ENCODE measurements at regions not wholly inside any gene's neighbourhood (a gene's known extent, or its start where the extent isn't known, plus 50 kb on each side); places are given as distances from the start of the nearest gene placed in this dataset.

- H2BK20ac ChIP-seq (ENCODE audit: low read length): no peak overlapping the region
- H4K8ac ChIP-seq (ENCODE audit: extremely low read depth, insufficient read depth, low read length): no peak overlapping the region
- H3K4me3 ChIP-seq (ENCODE audit: extremely low read depth in 1 of 4, insufficient read depth in 2 of 4, low read depth in 3 of 4, low read length in 4 of 4): no peak overlapping the region
- no peak overlapping the region for H3K4ac ChIP-seq (replicated peaks; ENCODE audit: insufficient read length, low read depth, low read length)
- no peaks in the 10 kb centered on the region for H3K23me2 ChIP-seq (ENCODE audit: low read depth, low read length)
- no peaks in the 10 kb centered on the region for H3K9me3 ChIP-seq (ENCODE audit: insufficient read depth in 2 of 2, low read depth in 1 of 2, low read length in 1 of 2)
- TF ChIP-seq CTCF (IDR thresholded peaks at IDR 0.05; ENCODE audit: control extremely low read depth in 1 of 3, insufficient read depth in 1 of 3, low read depth in 1 of 3, low read length in 3 of 3) (no peak), MAFK (IDR thresholded peaks at IDR 0.05; ENCODE audit: low read depth, low read length) (no peak), CBX5 (IDR thresholded peaks at IDR 0.05; ENCODE audit: low read depth, low read length) (no peak), RXRA (IDR thresholded peaks at IDR 0.05; ENCODE audit: insufficient read depth, low read depth, low read length) (no peak), SP4 (IDR thresholded peaks at IDR 0.05; ENCODE audit: low read length) (no peak), SIRT6 (IDR thresholded peaks at IDR 0.05; ENCODE audit: low read length) (no peak), BRCA1 (IDR thresholded peaks at IDR 0.05; ENCODE audit: low read depth, low read length) (no peak), PHF8 (conservative IDR thresholded peaks at IDR 0.05; ENCODE audit: low read depth, low read length) (no peak), ASH2L (IDR thresholded peaks at IDR 0.05; ENCODE audit: low read length) (no peak), SUZ12 (IDR thresholded peaks at IDR 0.05; ENCODE audit: low read length) (no peak), POLR2AphosphoS5 (IDR thresholded peaks at IDR 0.05; ENCODE audit: low read depth, low read length) (no peak), CHD1 (IDR thresholded peaks at IDR 0.05; ENCODE audit: low read depth, low read length) (no peak), GABPA (IDR thresholded peaks at IDR 0.05; ENCODE audit: borderline replicate concordance, insufficient read depth, low read length) (no peak)
- no peak overlapping the region for H3K4me2 ChIP-seq (ENCODE audit: insufficient read depth in 1 of 2, low read depth in 2 of 2, low read length in 2 of 2)
- FAIRE-seq: no peak
- no peaks in the 10 kb centered on the region for H3K36me3 ChIP-seq (ENCODE audit: control insufficient read depth in 2 of 4, insufficient read depth in 4 of 4, low read length in 3 of 4)
- no peak overlapping the region for H2AFZ ChIP-seq (ENCODE audit: low read length)
- ChIA-PET CTCF (ENCODE audit: partially characterized antibody) (no interaction called here), POLR2A (ENCODE audit: partially characterized antibody) (no interaction called here)
- no peak overlapping the region for H2BK120ac ChIP-seq (replicated peaks; ENCODE audit: low read depth, low read length)
- no peak overlapping the region for H3K56ac ChIP-seq (replicated peaks; ENCODE audit: insufficient read length, low read depth, low read length)
- no peak overlapping the region for H4K5ac ChIP-seq (ENCODE audit: insufficient read length, low read depth, low read length)
- no peak overlapping the region for H2BK12ac ChIP-seq (ENCODE audit: low read depth, low read length)
- no peak overlapping the region for H2BK15ac ChIP-seq (ENCODE audit: low read length)
- H2BK5ac ChIP-seq (ENCODE audit: low read depth, low read length): no peak overlapping the region
- H3K9ac ChIP-seq (replicated peaks in 1 of 4; ENCODE audit: extremely low read depth in 1 of 4, low read depth in 3 of 4, low read length in 3 of 4): no peak overlapping the region
- no peak overlapping the region for H3K18ac ChIP-seq (ENCODE audit: extremely low read depth, low read length)
- no peak overlapping the region for H3K14ac ChIP-seq (ENCODE audit: insufficient read length)
- H3K4me1 ChIP-seq (replicated peaks in 1 of 4; ENCODE audit: control insufficient read depth in 3 of 4, insufficient read depth in 4 of 4, low read length in 3 of 4): no peaks in the 10 kb centered on the region
- no peak overlapping the region for H2AK5ac ChIP-seq (ENCODE audit: low read depth, low read length)
- no peak overlapping the region for H3K23ac ChIP-seq (ENCODE audit: insufficient read length)
- H3K79me1 ChIP-seq (ENCODE audit: low read depth, low read length): no peaks in the 10 kb centered on the region
- no peaks in the 10 kb centered on the region for H4K20me1 ChIP-seq (replicated peaks in 1 of 2; ENCODE audit: control insufficient read depth in 1 of 2, insufficient read depth in 2 of 2, low read length in 2 of 2)
- WGBS, 2 experiments (ENCODE audit: extremely low coverage in 1 of 2, insufficient coverage in 1 of 2, insufficient read length in 1 of 2, insufficient replicate concordance in 2 of 2, low coverage in 1 of 2, low lambda C conversion rate in 2 of 2, missing lambda C conversion rate in 1 of 2): 93% methylated on average over 3 of the region's 3 CpGs; no CpG with 5 or more reads in 1 of the 2 experiments
- no peaks in the 10 kb centered on the region for H3K79me2 ChIP-seq (ENCODE audit: control insufficient read depth in 1 of 2, insufficient read depth in 2 of 2, low read length in 2 of 2)
- H3K27ac ChIP-seq (ENCODE audit: low read depth, low read length): no peak overlapping the region
- H3K27me3 ChIP-seq (replicated peaks in 1 of 4; ENCODE audit: control insufficient read depth in 3 of 4, extremely low read depth in 1 of 4, insufficient read depth in 3 of 4, low read length in 3 of 4): no peaks in the 10 kb centered on the region
- no peak overlapping the region for H4K91ac ChIP-seq (replicated peaks; ENCODE audit: insufficient read length, low read length)
- DNase-seq (ENCODE audit: low read depth in 1 of 2, low spot score in 2 of 2): no peak
These were observed 391.5 kb downstream of the UBE2NL start for GRCh38 chrX:144275367-144275766.

Data from H1 (cell line).